Keratinocyte (primary cell): ENCODE measurements at regions not wholly inside any gene's neighbourhood (a gene's known extent, or its start where the extent isn't known, plus 50 kb on each side); places are given as distances from the start of the nearest gene placed in this dataset.

ENCODE experiments used
- EZH2 ChIP-seq: IDR thresholded peaks from one replicate; pipeline ENCODE4 v1.6.1; 2012; ENCODE audit warnings: inconsistent platforms, mild to moderate bottlenecking, low read length, moderate library complexity
- TF ChIP-seq, protein P1 (sequence below), 3 experiments: IDR thresholded peaks in 1 of 3; conservative IDR thresholded peaks in 1 of 3; optimal IDR thresholded peaks in 1 of 3; 2 replicates in 2 of 3; 3 replicates in 1 of 3; pipeline versions ENCODE3 to v1.5.1; 2011; ENCODE audit warnings: low read length in 3 of 3, mild to moderate bottlenecking in 3 of 3, moderate library complexity in 2 of 3, control low read depth in 1 of 3, inconsistent platforms in 1 of 3; ENCODE audit not compliant: insufficient read depth in 2 of 3; ENCODE audit errors: extremely low read depth in 1 of 3

DNA sequence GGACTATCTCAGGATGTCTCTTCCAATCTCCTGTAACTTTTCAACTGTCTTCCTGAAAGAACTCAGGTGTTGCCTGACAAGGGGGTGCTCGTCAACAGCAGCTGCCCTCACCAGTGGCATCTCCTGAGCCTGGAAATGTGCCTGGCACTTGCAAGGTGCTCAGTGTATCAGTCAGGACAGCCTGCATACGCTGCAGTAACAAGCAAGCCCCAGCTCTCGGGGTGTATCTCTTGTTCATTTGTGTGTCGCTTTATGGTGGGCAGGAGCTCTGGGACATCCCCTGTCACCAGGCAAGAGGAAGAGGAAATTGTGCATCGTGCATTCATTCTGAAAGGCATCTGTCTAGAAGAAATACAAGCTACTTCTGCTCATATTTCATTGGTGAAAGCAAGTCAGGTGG is 263.1 kb downstream of the DCDC2C start:
- TF ChIP-seq, protein P1, sequence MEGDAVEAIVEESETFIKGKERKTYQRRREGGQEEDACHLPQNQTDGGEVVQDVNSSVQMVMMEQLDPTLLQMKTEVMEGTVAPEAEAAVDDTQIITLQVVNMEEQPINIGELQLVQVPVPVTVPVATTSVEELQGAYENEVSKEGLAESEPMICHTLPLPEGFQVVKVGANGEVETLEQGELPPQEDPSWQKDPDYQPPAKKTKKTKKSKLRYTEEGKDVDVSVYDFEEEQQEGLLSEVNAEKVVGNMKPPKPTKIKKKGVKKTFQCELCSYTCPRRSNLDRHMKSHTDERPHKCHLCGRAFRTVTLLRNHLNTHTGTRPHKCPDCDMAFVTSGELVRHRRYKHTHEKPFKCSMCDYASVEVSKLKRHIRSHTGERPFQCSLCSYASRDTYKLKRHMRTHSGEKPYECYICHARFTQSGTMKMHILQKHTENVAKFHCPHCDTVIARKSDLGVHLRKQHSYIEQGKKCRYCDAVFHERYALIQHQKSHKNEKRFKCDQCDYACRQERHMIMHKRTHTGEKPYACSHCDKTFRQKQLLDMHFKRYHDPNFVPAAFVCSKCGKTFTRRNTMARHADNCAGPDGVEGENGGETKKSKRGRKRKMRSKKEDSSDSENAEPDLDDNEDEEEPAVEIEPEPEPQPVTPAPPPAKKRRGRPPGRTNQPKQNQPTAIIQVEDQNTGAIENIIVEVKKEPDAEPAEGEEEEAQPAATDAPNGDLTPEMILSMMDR (optimal IDR thresholded peaks at IDR 0.05 in 1 of 3, IDR thresholded peaks at IDR 0.05 in 1 of 3, conservative IDR thresholded peaks at IDR 0.05 in 1 of 3; ENCODE audit: extremely low read depth in 1 of 3, insufficient read depth in 2 of 3, low read length in 3 of 3), result no peak
- no peak for TF ChIP-seq EZH2
